ENCODE measurements at regions not wholly inside any gene's neighbourhood (a gene's known extent, or its start where the extent isn't known, plus 50 kb on each side); places are given as distances from the start of the nearest gene placed in this dataset.
"Not testable (repeated sequence)": the region's sequence is repeated elsewhere in the genome, so short reads cannot be mapped to it uniquely, and the experiment has no call there.

DNA sequence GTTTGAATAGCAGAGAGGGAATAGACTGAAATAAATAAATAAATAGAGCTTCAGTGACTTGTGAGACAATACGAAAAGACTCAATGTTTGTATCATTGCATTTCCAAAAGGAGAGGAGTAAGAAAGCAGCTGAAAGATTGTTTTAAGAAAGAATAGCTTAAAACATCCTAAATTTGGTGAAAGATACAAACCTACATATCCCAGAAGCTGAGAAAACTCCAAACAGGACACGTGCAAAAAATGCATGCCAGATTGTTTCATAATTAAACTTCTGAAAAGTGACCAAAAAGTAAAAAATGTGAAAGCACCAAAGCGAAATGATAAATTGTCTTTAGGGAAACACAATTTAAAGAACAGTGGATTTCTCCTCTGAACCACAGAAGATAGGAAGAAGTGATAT, 711.0 kb downstream of the AACS start:
- no peak for DNase-seq (ENCODE audit: low read depth)

DNA sequence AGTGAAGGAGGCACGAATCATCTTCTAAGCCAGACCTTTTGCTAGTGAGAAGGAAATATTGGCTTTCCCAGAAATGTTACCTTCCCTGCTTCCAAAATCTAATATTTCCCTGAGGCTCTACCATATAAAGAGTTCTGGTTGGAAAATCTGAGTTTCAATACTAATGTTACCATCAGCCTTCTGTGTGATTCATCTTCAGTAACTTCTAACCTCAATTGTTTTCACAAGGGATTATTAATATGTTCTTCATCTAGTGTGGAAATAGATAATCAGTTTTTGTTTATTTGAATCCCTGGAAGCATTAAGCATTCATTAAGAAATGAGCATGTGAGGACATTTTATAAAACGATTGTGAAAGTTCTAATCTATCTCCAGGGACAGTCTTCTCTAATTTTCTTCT, 720.9 kb downstream of the AACS start:
- no peak for DNase-seq (ENCODE audit: low read depth)

- peak; percentile 17 for DNase-seq (ENCODE audit: low read depth)
Observed at GRCh38 chr12:125794401-125794800, 729.2 kb downstream of the AACS start.

- peak; percentile 30 for DNase-seq (ENCODE audit: low read depth)
Observed at GRCh38 chr12:125797421-125798175, 732.4 kb downstream of the AACS start.

DNA sequence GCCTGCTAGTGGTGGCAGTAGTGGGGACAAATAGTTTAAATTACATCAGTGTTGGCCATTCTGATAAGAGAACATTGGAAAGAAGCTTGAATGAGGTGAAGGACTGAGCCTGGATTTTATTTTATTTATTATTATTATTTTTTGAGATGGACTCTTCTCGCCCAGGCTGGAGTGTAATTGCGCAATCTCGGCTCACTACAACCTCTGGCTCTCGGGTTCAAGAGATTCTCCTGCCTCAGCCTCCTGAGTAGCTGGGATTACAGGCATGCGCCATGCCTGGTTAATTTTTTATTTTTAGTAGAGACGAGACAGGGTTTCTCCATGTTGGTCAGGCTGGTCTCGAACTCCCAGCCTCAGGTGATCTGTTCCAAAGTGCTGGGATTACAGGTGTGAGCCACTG, 739.4 kb downstream of the AACS start:
- no peak for DNase-seq (ENCODE audit: low read depth)

GRCh38 chr12:125824276-125824675, 759.0 kb downstream of the AACS start:
- DNase-seq (ENCODE audit: low read depth) = peak; percentile 0

- DNase-seq (ENCODE audit: low read depth) = no peak
Observed at GRCh38 chr12:125835852-125836251, 770.6 kb downstream of the AACS start.

DNA sequence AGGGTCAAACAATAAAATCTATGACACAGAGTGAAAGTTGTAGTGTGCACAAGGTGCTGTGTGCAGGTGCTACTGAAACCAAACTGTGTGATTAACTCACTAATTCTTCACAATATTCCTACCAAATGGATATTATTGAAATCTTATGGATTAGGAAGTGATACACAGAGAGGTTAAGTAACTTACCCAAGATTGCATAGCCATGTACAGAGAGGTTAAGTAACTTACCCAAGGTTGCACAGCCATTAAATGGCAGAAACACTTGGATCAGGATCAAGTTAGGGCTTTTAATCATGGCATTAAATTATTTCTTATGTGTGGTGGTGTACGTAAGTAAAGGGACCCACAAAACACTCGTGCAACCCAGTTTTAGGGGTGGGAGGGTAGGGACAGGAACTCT, 771.4 kb downstream of the AACS start:
- no peak for DNase-seq (ENCODE audit: low read depth)

DNA sequence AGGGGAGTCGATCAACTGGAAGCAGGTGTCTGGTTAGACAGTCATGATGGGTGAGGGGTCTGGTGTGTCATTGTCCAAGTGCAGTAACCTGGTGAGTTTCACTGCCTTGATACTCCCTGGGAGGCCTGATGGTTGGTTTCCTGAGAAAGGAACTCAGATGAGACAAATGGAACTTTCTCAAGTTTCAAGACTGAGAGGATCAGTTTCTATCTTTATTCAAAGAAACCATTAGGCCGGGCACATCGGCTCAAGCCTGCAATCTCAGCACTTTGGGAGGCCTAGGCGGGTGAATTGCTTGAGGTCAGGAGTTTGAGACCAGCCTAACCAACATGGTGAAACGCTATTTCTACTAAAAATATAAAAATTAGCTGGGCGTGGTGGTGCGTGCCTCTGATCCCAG, 776.1 kb downstream of the AACS start:
- DNase-seq (ENCODE audit: low read depth) = no peak

DNA sequence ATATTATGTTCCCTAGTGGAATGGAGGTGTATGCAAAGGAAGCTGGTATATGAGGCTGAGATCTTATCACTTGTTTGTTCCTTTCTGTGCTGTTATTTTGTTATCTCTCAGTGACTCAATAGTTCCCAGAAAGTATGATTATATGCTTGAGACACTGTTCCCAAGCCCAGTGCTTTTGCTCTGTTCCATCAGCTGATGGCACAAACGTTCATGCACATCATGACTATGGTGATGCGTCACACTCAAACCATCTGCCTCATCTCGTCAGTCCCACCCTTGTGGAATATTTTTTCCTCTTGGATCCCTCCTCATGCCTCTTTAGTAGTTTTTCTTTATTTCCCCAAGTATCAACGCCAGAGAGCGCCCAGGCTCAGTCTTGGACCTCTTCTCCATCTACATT, 786.9 kb downstream of the AACS start:
- no peak for DNase-seq (ENCODE audit: low read depth)

GRCh38 chr12:125852679-125853078, 787.4 kb downstream of the AACS start:
- DNase-seq (ENCODE audit: low read depth) = no peak

DNA sequence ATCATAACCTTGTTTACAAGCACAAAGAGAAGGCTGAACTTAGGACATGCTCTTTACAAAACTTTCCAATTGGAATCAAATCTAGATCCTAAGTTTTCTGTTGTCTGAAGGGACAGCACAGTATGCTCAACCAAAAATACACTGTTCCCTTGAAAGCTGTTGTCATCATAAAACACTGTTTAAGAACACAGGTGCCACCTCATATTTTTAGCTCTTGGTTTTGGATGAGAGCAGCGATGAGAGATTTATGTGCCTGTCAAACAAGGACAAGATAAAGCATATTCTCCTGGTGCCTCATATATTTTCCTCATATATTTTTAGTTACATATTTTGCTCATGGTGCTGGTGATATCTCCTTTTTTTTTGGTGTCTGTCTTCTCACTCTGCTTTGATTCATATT, 788.4 kb downstream of the AACS start:
- no peak for DNase-seq (ENCODE audit: low read depth)

- DNase-seq (ENCODE audit: low read depth) = no peak
Observed at GRCh38 chr12:125856366-125856765, 791.1 kb downstream of the AACS start.

- no peak for DNase-seq (ENCODE audit: low read depth)
Observed at GRCh38 chr12:125856896-125857295, 791.7 kb downstream of the AACS start.

DNA sequence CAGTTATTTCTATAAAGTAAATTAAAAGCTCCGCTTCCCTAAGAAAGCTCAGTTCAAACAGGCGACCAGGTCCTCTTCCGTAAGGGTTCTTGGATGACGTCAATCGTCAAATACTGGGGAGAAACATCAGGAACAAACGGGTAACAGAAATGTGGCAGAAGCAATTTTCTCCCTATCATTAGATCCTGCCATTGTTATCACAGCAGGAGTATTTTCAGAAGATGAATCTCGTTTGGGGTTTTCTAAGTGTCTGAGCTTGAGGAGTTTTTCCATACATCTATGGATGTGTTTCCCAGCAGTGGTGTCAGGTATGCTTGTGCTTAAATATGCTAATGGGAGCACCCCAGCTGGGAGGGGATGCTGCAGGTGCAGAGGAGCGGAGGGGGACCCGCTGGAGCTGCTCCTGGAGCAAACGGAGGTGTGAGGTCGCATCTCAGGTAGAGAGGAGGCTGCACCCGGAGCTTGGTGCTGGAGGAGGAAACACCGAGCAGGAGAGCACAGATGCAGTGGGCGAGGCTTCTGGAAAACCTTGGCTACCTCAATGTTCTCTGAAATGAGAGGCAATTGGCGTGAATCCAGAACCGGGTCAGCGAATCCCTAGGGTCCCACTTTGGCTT, 795.5 kb downstream of the AACS start:
- DNase-seq (ENCODE audit: low read depth) = no peak

DNA sequence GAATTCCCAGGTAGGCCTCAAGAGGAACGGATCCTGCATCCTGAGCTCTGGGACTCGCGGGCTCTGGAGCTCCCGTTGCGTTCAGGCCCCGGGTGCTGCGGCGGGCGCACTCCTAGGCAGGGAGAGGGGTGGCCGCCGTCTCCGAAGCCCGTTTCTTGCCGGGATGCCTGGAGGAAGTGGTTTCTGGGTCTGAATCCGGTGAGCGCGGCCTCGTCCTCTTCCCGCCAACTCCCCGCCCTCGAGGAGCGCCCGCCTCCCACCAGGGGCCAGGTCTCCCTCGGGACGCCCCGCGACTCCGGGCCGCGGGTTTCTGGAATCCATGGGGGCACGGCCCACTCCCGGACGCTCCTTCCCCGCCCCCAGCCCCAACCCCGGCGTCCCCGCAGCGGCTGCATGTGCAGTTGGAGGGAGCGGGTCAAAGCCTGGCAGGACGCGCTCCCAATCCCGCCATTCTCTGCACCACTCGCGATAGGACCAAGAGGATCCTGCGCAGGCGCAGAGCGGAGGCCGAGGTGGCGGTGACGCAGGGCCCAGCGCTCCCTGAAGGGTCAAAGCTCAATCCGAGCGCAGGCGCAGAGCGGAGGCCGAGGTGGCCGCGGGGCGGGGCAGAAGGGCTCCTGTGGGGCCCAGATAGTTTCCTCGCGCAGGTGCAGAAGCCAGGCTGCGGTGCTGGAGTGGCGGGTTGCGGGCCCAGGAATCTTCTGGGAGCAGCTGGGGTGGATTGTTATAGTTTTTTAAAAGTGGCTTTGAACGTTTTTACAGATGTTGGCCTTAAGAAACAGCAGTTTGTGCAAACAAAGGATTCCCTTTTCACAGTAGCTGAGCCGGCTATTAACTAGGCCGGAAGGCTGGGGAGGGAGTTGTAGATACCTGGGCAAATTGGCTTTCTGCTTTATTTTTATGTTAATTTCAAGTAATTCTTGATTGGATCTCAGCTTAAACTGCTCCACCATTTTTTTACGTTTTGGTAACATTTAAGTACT, 796.4 kb downstream of the AACS start:
- DNase-seq (ENCODE audit: low read depth) = no peak

GRCh38 chr12:125865236-125865635, 800.0 kb downstream of the AACS start:
- DNase-seq (ENCODE audit: low read depth) = not testable (repeated sequence)

GRCh38 chr12:125871811-125872594, 806.8 kb downstream of the AACS start:
- no peak for DNase-seq (ENCODE audit: low read depth)

GRCh38 chr12:125873016-125873415, 807.8 kb downstream of the AACS start:
- DNase-seq (ENCODE audit: low read depth) = no peak

GRCh38 chr12:125878483-125878882, 813.2 kb downstream of the AACS start:
- DNase-seq (ENCODE audit: low read depth) = no peak

- no peak for DNase-seq (ENCODE audit: low read depth)
Observed at GRCh38 chr12:125882141-125882540, 816.9 kb downstream of the AACS start.

GRCh38 chr12:125888921-125889320, 823.7 kb downstream of the AACS start:
- DNase-seq (ENCODE audit: low read depth) = no peak
